Activated naive CD8-positive, alpha-beta T cell treated with anti-CD3 and anti-CD28 coated beads, Interleukin-2, amount 50 U/mL, for 24 hours (primary cell): ENCODE measurements at regions not wholly inside any gene's neighbourhood (a gene's known extent, or its start where the extent isn't known, plus 50 kb on each side); places are given as distances from the start of the nearest gene placed in this dataset.

Source experiments
- ATAC-seq: fragments of 150-1000 bp; cut with Tn5 transposase; one replicate; pipeline ENCODE4 v1.10.0; 2021
- DNase-seq: peaks from one replicate; pipeline ENCODE4 v3.0.0; 2021
- H3K27ac Mint-ChIP-seq: one replicate; pipeline ENCODE4 v1.8.0; 2021; ENCODE audit warnings: mild to moderate bottlenecking, mixed read lengths
- H3K27me3 Mint-ChIP-seq: one replicate; pipeline ENCODE4 v1.8.0; 2021; ENCODE audit warnings: mixed read lengths
- H3K36me3 Mint-ChIP-seq: one replicate; pipeline ENCODE4 v1.8.0; 2021; ENCODE audit warnings: low read depth, mixed read lengths
- H3K4me1 Mint-ChIP-seq: one replicate; pipeline ENCODE4 v1.8.0; 2021; ENCODE audit warnings: mixed read lengths
- H3K4me3 Mint-ChIP-seq: one replicate; pipeline ENCODE4 v1.8.0; 2021; ENCODE audit warnings: mild to moderate bottlenecking, moderate library complexity, mixed read lengths
- H3K9me3 Mint-ChIP-seq: one replicate; pipeline ENCODE4 v1.8.0; 2021; ENCODE audit warnings: mixed read lengths

- Mint-ChIP-seq H3K27me3 (no peaks in the 10 kb centered on the region), H3K4me3 (no peak overlapping the region), H3K36me3 (no peaks in the 10 kb centered on the region), H3K4me1 (no peaks in the 10 kb centered on the region), H3K27ac (no peak overlapping the region), H3K9me3 (peaks cover 25% of the 10 kb centered on the region)
- no peak for DNase-seq
- no peak for ATAC-seq
These were observed 908.7 kb upstream of the CDH9 start for GRCh38 chr5:27947088-27947487.

- H3K36me3 Mint-ChIP-seq: no peaks in the 10 kb centered on the region
These were observed 906.1 kb upstream of the CDH9 start for GRCh38 chr5:27944471-27944870.

GRCh38 chr5:27938989-27939388 lies 900.6 kb upstream of the CDH9 start:
- no peaks in the 10 kb centered on the region for H3K36me3 Mint-ChIP-seq
- H3K4me1 Mint-ChIP-seq: no peaks in the 10 kb centered on the region
- H3K27me3 Mint-ChIP-seq: no peaks in the 10 kb centered on the region
- no peak for ATAC-seq
- H3K9me3 Mint-ChIP-seq: peaks cover 13% of the 10 kb centered on the region
- no peak overlapping the region for H3K27ac Mint-ChIP-seq
- H3K4me3 Mint-ChIP-seq: no peak overlapping the region
- DNase-seq: no peak

More at GRCh38 chr5:27944471-27944870, 906.1 kb upstream of the CDH9 start:
- ATAC-seq (no peak), DNase-seq (no peak)
- Mint-ChIP-seq H3K27me3 (no peaks in the 10 kb centered on the region), H3K27ac (no peak overlapping the region), H3K4me1 (no peaks in the 10 kb centered on the region), H3K4me3 (no peak overlapping the region), H3K9me3 (peaks cover 23% of the 10 kb centered on the region)

GRCh38 chr5:27928060-27928459 lies 889.7 kb upstream of the CDH9 start:
- H3K9me3 Mint-ChIP-seq: peaks cover 7% of the 10 kb centered on the region
- no peaks in the 10 kb centered on the region for H3K4me1 Mint-ChIP-seq
- H3K27me3 Mint-ChIP-seq: no peaks in the 10 kb centered on the region
- H3K36me3 Mint-ChIP-seq: peaks cover 1% of the 10 kb centered on the region
- ATAC-seq (no peak), DNase-seq (no peak)
- no peak overlapping the region for H3K4me3 Mint-ChIP-seq
- no peak overlapping the region for H3K27ac Mint-ChIP-seq

- ATAC-seq (no peak), DNase-seq (no peak)
- Mint-ChIP-seq H3K9me3 (peaks cover 16% of the 10 kb centered on the region), H3K36me3 (no peaks in the 10 kb centered on the region), H3K4me3 (no peak overlapping the region), H3K4me1 (no peaks in the 10 kb centered on the region), H3K27ac (no peak overlapping the region), H3K27me3 (no peaks in the 10 kb centered on the region)
These were observed 872.8 kb upstream of the CDH9 start for GRCh38 chr5:27911216-27911615.

GRCh38 chr5:27908341-27908740 lies 870.0 kb upstream of the CDH9 start:
- Mint-ChIP-seq H3K36me3 (no peaks in the 10 kb centered on the region), H3K27ac (no peak overlapping the region), H3K4me1 (no peaks in the 10 kb centered on the region), H3K4me3 (no peak overlapping the region), H3K9me3 (peaks cover 18% of the 10 kb centered on the region), H3K27me3 (no peaks in the 10 kb centered on the region)
- ATAC-seq (no peak), DNase-seq (no peak)

- ATAC-seq (no peak), DNase-seq (no peak)
- H3K36me3 Mint-ChIP-seq: no peaks in the 10 kb centered on the region
- H3K27me3 Mint-ChIP-seq: no peaks in the 10 kb centered on the region
- no peak overlapping the region for H3K27ac Mint-ChIP-seq
- peaks cover 27% of the 10 kb centered on the region for H3K9me3 Mint-ChIP-seq
- H3K4me3 Mint-ChIP-seq: no peak overlapping the region
- H3K4me1 Mint-ChIP-seq: no peaks in the 10 kb centered on the region
These were observed 868.7 kb upstream of the CDH9 start for GRCh38 chr5:27906931-27907601.

- ATAC-seq (no peak), DNase-seq (no peak)
- Mint-ChIP-seq H3K9me3 (peaks cover 30% of the 10 kb centered on the region), H3K27me3 (no peaks in the 10 kb centered on the region), H3K27ac (no peak overlapping the region), H3K36me3 (no peaks in the 10 kb centered on the region), H3K4me1 (no peaks in the 10 kb centered on the region), H3K4me3 (no peak overlapping the region)
These were observed 868.1 kb upstream of the CDH9 start for GRCh38 chr5:27906481-27906880.

GRCh38 chr5:27900761-27901160 lies 862.4 kb upstream of the CDH9 start:
- Mint-ChIP-seq H3K27ac (no peak overlapping the region), H3K4me1 (no peaks in the 10 kb centered on the region), H3K9me3 (peaks cover 24% of the 10 kb centered on the region), H3K36me3 (no peaks in the 10 kb centered on the region), H3K4me3 (no peak overlapping the region), H3K27me3 (no peaks in the 10 kb centered on the region)
- ATAC-seq (no peak), DNase-seq (no peak)

GRCh38 chr5:27876071-27876470 lies 837.7 kb upstream of the CDH9 start:
- no peaks in the 10 kb centered on the region for H3K36me3 Mint-ChIP-seq
- no peak for DNase-seq
- H3K9me3 Mint-ChIP-seq: peaks cover 56% of the 10 kb centered on the region
- H3K4me1 Mint-ChIP-seq: no peaks in the 10 kb centered on the region
- no peak for ATAC-seq
- H3K4me3 Mint-ChIP-seq: no peak overlapping the region
- no peak overlapping the region for H3K27ac Mint-ChIP-seq
- H3K27me3 Mint-ChIP-seq: no peaks in the 10 kb centered on the region

GRCh38 chr5:27875148-27875547 lies 836.8 kb upstream of the CDH9 start:
- Mint-ChIP-seq H3K4me3 (no peak overlapping the region), H3K36me3 (no peaks in the 10 kb centered on the region), H3K27me3 (no peaks in the 10 kb centered on the region), H3K27ac (no peak overlapping the region), H3K9me3 (peaks cover 48% of the 10 kb centered on the region), H3K4me1 (no peaks in the 10 kb centered on the region)
- DNase-seq: no peak
- ATAC-seq: no peak

DNA sequence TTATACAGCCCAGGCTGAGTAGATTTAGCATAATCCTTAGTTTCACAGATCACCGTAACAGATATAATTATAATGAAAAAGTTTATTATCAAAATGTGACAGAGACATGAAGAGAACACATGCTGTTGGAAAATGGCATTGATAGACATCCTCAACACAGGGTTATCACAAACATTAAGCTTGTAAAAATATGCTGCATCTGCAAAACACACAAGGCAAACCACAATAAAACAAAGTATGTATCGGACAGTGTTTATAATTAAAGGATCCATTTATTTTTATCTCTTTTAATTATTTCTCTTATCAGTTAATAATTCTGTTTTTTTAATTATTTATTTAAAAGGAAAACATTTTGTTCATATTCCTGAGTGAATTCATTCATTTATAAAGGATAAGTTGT lies 829.9 kb upstream of the CDH9 start:
- no peak for ATAC-seq

GRCh38 chr5:27855491-27855890 lies 817.1 kb upstream of the CDH9 start:
- H3K9me3 Mint-ChIP-seq: peaks cover 22% of the 10 kb centered on the region
- DNase-seq (no peak), ATAC-seq (no peak)
- H3K27me3 Mint-ChIP-seq: no peaks in the 10 kb centered on the region
- no peak overlapping the region for H3K4me3 Mint-ChIP-seq
- H3K27ac Mint-ChIP-seq: no peak overlapping the region
- no peaks in the 10 kb centered on the region for H3K4me1 Mint-ChIP-seq
- no peaks in the 10 kb centered on the region for H3K36me3 Mint-ChIP-seq

More for the DNA sequence above, 829.9 kb upstream of the CDH9 start:
- Mint-ChIP-seq H3K9me3 (peaks cover 29% of the 10 kb centered on the region), H3K4me3 (no peak overlapping the region), H3K36me3 (no peaks in the 10 kb centered on the region), H3K27me3 (no peaks in the 10 kb centered on the region), H3K27ac (no peak overlapping the region), H3K4me1 (no peaks in the 10 kb centered on the region)
- no peak for DNase-seq

DNA sequence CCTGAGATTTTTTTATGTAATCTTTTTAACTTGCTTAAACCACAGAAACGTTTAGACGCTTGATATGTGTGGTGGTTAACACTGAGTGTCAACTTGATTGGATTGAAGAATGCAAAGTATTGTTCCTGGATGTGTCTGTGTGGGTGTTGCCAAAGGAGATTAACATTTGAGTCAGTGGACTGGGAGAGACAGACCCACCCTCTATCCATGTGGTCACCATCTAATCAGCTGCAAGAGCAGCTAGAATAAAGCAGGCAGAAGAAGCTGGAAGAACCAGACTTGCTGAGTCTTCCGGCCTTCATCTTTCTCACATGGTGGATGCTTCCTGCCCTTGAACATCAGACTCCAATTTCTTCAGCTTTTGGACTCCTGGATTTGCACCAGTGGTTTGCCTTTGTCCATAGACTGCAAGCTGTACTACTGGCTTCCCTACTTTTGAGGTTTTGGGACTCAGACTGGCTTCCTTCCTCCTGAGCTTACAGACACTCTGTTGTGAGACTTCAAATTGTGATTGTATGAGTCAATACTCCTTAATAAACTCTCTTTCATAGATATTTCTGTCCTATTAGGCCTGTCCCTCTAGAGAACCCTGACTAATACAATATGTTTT lies 816.0 kb upstream of the CDH9 start:
- no peak overlapping the region for H3K4me3 Mint-ChIP-seq
- no peaks in the 10 kb centered on the region for H3K36me3 Mint-ChIP-seq
- ATAC-seq (no peak), DNase-seq (no peak)
- H3K9me3 Mint-ChIP-seq: peaks cover 23% of the 10 kb centered on the region
- H3K27ac Mint-ChIP-seq: no peak overlapping the region
- no peaks in the 10 kb centered on the region for H3K27me3 Mint-ChIP-seq
- H3K4me1 Mint-ChIP-seq: no peaks in the 10 kb centered on the region

- no peak for ATAC-seq
- H3K27ac Mint-ChIP-seq: no peak overlapping the region
- H3K4me3 Mint-ChIP-seq: no peak overlapping the region
- H3K27me3 Mint-ChIP-seq: no peaks in the 10 kb centered on the region
- no peak for DNase-seq
- H3K9me3 Mint-ChIP-seq: peaks cover 22% of the 10 kb centered on the region
- no peaks in the 10 kb centered on the region for H3K4me1 Mint-ChIP-seq
- H3K36me3 Mint-ChIP-seq: no peaks in the 10 kb centered on the region
These were observed 806.9 kb upstream of the CDH9 start for GRCh38 chr5:27845248-27845647.
